Keratinocyte (primary cell): ENCODE measurements at regions not wholly inside any gene's neighbourhood (a gene's known extent, or its start where the extent isn't known, plus 50 kb on each side); places are given as distances from the start of the nearest gene placed in this dataset.

Source experiments
- DNase-seq: peaks from one replicate; pipeline ENCODE4 v3.0.0-alpha.2; 2011; ENCODE audit warnings: low read depth, missing footprints, low spot score
- FAIRE-seq: peaks from 2 replicates; lab custom pipeline; 2011; peaks lifted over from hg19 to GRCh38; lab: Jason Lieb, UNC
- H2AFZ ChIP-seq: 2 replicates; pipeline ENCODE4 v1.6.0; 2012; ENCODE audit warnings: low read length, control low read depth, inconsistent platforms; ENCODE audit not compliant: control insufficient read depth
- H3K27ac ChIP-seq: 2 replicates; pipeline ENCODE4 v1.5.1; 2011; ENCODE audit warnings: low read length; ENCODE audit not compliant: control insufficient read depth, insufficient read depth
- H3K27me3 ChIP-seq: 3 replicates; pipeline ENCODE4 v1.6.0; 2011; ENCODE audit warnings: low read length; ENCODE audit not compliant: control insufficient read depth, insufficient read depth; ENCODE audit errors: extremely low read depth
- H3K36me3 ChIP-seq, 2 experiments: 2 replicates in 1 of 2; 3 replicates in 1 of 2; pipeline ENCODE4 v1.5.1; 2011; ENCODE audit warnings: low read length in 2 of 2, mild to moderate bottlenecking in 1 of 2; ENCODE audit not compliant: control insufficient read depth in 2 of 2, insufficient read depth in 2 of 2; ENCODE audit errors: extremely low read depth in 1 of 2
- H3K4me1 ChIP-seq: 3 replicates; pipeline ENCODE4 v1.5.1; 2011; ENCODE audit warnings: low read length; ENCODE audit not compliant: control insufficient read depth, insufficient read depth; ENCODE audit errors: extremely low read depth
- H3K4me2 ChIP-seq: 3 replicates; pipeline ENCODE4 v1.6.0; 2011; ENCODE audit warnings: low read depth, low read length; ENCODE audit not compliant: control insufficient read depth, insufficient read depth; ENCODE audit errors: extremely low read depth
- H3K4me3 ChIP-seq, 3 experiments: fragments of 200-600 bp in 1 of 3; sonication (generic) in 1 of 3; 2 replicates in 2 of 3; 3 replicates in 1 of 3; pipeline ENCODE4 v1.5.1; 2011 to 2016; ENCODE audit warnings: low read length in 3 of 3, mild to moderate bottlenecking in 3 of 3, control low read depth in 2 of 3, inconsistent platforms in 1 of 3, low read depth in 1 of 3, mixed read lengths in 1 of 3, mixed run types in 1 of 3, moderate library complexity in 1 of 3; ENCODE audit not compliant: control insufficient read depth in 2 of 3, insufficient read depth in 2 of 3; ENCODE audit errors: extremely low read depth in 1 of 3
- H3K79me2 ChIP-seq: 2 replicates; pipeline ENCODE4 v1.6.0; 2012; ENCODE audit warnings: low read length; ENCODE audit not compliant: control insufficient read depth, insufficient read depth
- H3K9ac ChIP-seq: 3 replicates; pipeline ENCODE4 v1.6.0; 2011; ENCODE audit warnings: low read length; ENCODE audit not compliant: control insufficient read depth, insufficient read depth; ENCODE audit errors: extremely low read depth
- H3K9me1 ChIP-seq: 3 replicates; pipeline ENCODE4 v1.6.0; 2011; ENCODE audit warnings: low read length; ENCODE audit not compliant: control insufficient read depth, insufficient read depth; ENCODE audit errors: extremely low read depth
- H3K9me3 ChIP-seq: 2 replicates; pipeline ENCODE4 v1.5.1; 2012; ENCODE audit warnings: low read depth, low read length; ENCODE audit not compliant: control insufficient read depth
- H4K20me1 ChIP-seq: 3 replicates; pipeline ENCODE4 v1.6.0; 2011; ENCODE audit warnings: low read length; ENCODE audit not compliant: control insufficient read depth, insufficient read depth; ENCODE audit errors: extremely low read depth
- EZH2 ChIP-seq: IDR thresholded peaks from one replicate; pipeline ENCODE4 v1.6.1; 2012; ENCODE audit warnings: inconsistent platforms, mild to moderate bottlenecking, low read length, moderate library complexity
- dilution Hi-C: fragments of 300-500 bp; cut with MboI; formaldehyde crosslinking; loops from one replicate; pipeline ENCODE4 v1.7.0; 2020; ENCODE audit warnings: low sequenced_read_pairs; ENCODE audit not compliant: extremely low pct_ligation_motif_present
- TF ChIP-seq, protein P1 (sequence below), 3 experiments: IDR thresholded peaks in 1 of 3; conservative IDR thresholded peaks in 1 of 3; optimal IDR thresholded peaks in 1 of 3; 2 replicates in 2 of 3; 3 replicates in 1 of 3; pipeline versions ENCODE3 to v1.5.1; 2011; ENCODE audit warnings: low read length in 3 of 3, mild to moderate bottlenecking in 3 of 3, moderate library complexity in 2 of 3, control low read depth in 1 of 3, inconsistent platforms in 1 of 3; ENCODE audit not compliant: insufficient read depth in 2 of 3; ENCODE audit errors: extremely low read depth in 1 of 3

DNA sequence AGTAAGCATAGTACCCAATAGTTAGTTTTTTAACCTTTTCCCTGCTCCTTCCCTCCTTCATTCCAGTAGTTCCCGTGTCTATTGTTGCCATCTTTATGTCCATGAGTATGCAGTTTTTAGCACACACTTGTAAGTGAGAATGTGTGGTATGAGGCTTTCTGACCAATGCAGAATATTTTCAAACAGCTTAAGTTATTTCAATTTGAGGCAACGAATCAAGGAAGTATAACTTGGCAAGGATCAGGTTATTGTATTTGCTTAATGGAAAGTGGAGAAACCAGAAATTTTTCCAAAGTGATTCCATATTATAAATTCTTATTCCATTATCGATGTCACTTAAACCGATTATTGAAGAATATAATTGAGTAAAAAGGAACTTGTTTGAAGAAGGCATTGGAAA, 954.8 kb downstream of the GBE1 start:
- no peak overlapping the region for H3K4me3 ChIP-seq
- H3K4me2 ChIP-seq: no peak overlapping the region
- H2AFZ ChIP-seq: no peak overlapping the region
- no peaks in the 10 kb centered on the region for H3K36me3 ChIP-seq
- H3K9me3 ChIP-seq: no peaks in the 10 kb centered on the region
- FAIRE-seq: no peak
- no peaks in the 10 kb centered on the region for H3K79me2 ChIP-seq
- no peak for DNase-seq
- H3K4me1 ChIP-seq: no peaks in the 10 kb centered on the region
- no peak overlapping the region for H3K9ac ChIP-seq
- TF ChIP-seq EZH2: no peak
- TF ChIP-seq, protein P1, sequence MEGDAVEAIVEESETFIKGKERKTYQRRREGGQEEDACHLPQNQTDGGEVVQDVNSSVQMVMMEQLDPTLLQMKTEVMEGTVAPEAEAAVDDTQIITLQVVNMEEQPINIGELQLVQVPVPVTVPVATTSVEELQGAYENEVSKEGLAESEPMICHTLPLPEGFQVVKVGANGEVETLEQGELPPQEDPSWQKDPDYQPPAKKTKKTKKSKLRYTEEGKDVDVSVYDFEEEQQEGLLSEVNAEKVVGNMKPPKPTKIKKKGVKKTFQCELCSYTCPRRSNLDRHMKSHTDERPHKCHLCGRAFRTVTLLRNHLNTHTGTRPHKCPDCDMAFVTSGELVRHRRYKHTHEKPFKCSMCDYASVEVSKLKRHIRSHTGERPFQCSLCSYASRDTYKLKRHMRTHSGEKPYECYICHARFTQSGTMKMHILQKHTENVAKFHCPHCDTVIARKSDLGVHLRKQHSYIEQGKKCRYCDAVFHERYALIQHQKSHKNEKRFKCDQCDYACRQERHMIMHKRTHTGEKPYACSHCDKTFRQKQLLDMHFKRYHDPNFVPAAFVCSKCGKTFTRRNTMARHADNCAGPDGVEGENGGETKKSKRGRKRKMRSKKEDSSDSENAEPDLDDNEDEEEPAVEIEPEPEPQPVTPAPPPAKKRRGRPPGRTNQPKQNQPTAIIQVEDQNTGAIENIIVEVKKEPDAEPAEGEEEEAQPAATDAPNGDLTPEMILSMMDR (optimal IDR thresholded peaks at IDR 0.05 in 1 of 3, IDR thresholded peaks at IDR 0.05 in 1 of 3, conservative IDR thresholded peaks at IDR 0.05 in 1 of 3; ENCODE audit: extremely low read depth in 1 of 3, insufficient read depth in 2 of 3, low read length in 3 of 3): no peak
- H3K27ac ChIP-seq: no peak overlapping the region
- no peaks in the 10 kb centered on the region for H3K9me1 ChIP-seq
- dilution Hi-C loops: no loop called here
- no peaks in the 10 kb centered on the region for H4K20me1 ChIP-seq
- no peaks in the 10 kb centered on the region for H3K27me3 ChIP-seq

DNA sequence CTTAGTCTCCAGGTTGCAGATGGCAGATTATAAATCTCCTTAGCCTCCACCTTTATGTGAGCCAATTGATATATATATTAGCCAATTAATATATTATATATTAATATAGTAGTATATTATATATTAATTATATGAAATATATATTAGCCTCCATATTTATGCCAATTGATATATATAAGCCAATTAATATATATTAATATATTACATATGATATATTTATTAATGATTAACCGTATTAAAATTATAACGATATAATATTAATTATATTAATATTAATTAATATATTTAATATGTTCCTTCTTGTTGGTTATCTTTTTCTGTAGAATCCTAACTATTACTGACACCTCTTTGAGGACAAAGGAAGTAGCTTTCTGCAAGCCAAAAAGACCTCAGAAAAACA, 972.5 kb downstream of the GBE1 start:
- no peak overlapping the region for H3K4me3 ChIP-seq
- H2AFZ ChIP-seq: no peak overlapping the region
- no peaks in the 10 kb centered on the region for H3K9me1 ChIP-seq
- no peaks in the 10 kb centered on the region for H3K4me1 ChIP-seq
- H3K79me2 ChIP-seq: no peaks in the 10 kb centered on the region
- no peaks in the 10 kb centered on the region for H3K36me3 ChIP-seq
- no peaks in the 10 kb centered on the region for H3K9me3 ChIP-seq
- no peaks in the 10 kb centered on the region for H4K20me1 ChIP-seq
- no peaks in the 10 kb centered on the region for H3K27me3 ChIP-seq
- no peak for DNase-seq
- TF ChIP-seq EZH2: no peak
- TF ChIP-seq, protein P1 (optimal IDR thresholded peaks at IDR 0.05 in 1 of 3, IDR thresholded peaks at IDR 0.05 in 1 of 3, conservative IDR thresholded peaks at IDR 0.05 in 1 of 3; ENCODE audit: extremely low read depth in 1 of 3, insufficient read depth in 2 of 3, low read length in 3 of 3): no peak
- H3K4me2 ChIP-seq: no peak overlapping the region
- dilution Hi-C loops: no loop called here
- no peak overlapping the region for H3K9ac ChIP-seq
- no peak overlapping the region for H3K27ac ChIP-seq
- FAIRE-seq: no peak
